Activated CD4-positive, alpha-beta T cell treated with anti-CD3 and anti-CD28 coated beads, Interleukin-2, amount 50 U/mL, for 16 hours (primary cell): ENCODE measurements at regions not wholly inside any gene's neighbourhood (a gene's known extent, or its start where the extent isn't known, plus 50 kb on each side); places are given as distances from the start of the nearest gene placed in this dataset.
"Not testable (repeated sequence)": the region's sequence is repeated elsewhere in the genome, so short reads cannot be mapped to it uniquely, and the experiment has no call there.

ENCODE experiments used
- DNase-seq: peaks from one replicate; pipeline ENCODE4 v3.0.0-alpha.2; 2020

- DNase-seq = no peak
Observed at GRCh38 chr12:129959889-129960288, 56.1 kb upstream of the TMEM132D start.

DNA sequence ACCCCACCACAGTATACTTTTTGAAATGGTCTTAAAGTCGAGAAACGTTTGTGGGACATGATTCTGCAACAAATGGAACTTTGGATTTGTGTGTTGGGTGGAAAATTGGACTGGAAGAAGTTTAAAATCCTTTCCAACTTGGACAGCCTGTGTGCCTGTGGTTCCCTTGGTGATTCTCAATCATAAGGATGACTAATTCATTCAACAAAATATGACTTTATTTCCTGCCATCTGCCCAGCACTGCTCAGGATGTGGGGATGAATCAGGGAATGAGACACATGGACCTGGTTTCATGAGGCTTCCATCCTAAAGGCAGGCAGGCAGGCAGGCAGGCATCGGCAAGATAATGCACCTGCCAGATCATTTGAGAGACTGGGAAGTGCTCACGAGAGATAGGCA, 57.3 kb upstream of the TMEM132D start:
- DNase-seq = no peak

GRCh38 chr12:129961856-129962255, 58.0 kb upstream of the TMEM132D start:
- DNase-seq = no peak

GRCh38 chr12:129964300-129964699, 60.5 kb upstream of the TMEM132D start:
- DNase-seq = no peak

DNA sequence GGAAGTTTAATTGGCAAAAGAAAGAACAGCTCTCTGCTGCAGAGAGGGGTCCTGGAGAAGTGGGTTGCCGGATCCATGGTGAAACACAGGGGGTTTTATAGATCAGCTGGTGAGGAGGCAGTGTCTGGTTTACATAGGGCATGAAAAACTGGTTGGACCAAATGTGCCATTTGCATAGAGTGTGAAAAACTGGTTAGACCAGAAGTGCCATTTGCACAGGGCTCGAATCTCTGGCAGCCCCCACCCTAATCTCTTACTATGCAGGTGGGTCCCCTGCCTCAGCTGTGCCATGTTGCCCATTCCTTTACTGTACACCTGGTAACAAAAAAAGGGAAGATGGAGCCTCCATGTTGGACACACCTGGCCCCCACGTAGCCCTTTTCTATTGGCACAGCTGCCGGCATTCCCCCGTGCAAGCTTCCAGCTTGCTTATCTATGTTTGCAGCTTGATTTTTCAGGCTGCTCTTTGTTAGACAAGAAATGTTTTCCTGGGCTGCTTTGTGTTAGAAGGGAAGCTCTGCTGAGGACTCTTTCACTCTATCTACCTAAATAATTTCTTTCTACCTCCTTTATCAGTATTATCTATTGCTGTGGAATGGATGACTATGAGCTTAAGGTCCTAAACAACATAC, 61.1 kb upstream of the TMEM132D start:
- no peak for DNase-seq

DNA sequence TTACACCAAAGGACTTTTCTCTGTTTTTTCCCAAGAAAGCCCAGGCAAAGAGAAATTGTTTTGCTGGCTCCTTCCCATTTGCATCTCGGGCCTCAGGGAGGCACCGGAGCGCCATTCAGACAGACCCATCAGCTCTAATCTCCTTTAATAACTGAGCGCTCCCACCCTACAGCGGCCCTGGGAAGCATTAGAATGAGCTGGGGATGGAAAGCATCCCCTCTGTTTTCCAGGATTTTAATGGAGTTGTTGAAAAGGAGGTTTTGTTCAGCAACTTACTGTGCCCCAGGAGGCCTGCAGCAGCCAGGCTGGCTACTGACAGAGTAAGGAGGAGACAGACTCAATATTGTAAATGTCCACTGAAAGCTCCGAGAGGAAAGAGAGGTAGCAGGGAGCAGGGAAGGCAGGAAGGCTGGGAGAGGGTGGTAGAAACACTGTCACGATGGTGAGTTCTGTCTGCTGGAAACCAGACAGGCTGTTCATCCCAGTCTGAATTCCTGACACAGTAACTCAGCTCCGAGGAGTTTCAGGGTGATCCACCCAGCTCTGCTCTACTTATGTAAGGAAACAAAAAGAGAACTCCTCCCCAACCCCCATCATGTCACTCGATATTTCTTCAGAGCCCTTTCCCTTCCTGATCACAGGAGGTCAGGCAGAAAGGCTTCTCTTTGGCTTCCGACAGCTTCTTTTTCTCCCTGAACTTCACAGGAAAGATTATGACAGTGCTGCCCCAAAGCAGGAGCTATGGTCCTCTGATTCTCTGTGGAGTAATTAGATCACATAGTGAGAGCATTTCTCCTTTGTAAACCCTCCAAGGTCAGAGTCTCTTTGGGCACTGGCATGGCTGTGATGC, 62.5 kb upstream of the TMEM132D start:
- no peak for DNase-seq

- no peak for DNase-seq
Observed at GRCh38 chr12:129971721-129972120, 67.9 kb upstream of the TMEM132D start.

DNA sequence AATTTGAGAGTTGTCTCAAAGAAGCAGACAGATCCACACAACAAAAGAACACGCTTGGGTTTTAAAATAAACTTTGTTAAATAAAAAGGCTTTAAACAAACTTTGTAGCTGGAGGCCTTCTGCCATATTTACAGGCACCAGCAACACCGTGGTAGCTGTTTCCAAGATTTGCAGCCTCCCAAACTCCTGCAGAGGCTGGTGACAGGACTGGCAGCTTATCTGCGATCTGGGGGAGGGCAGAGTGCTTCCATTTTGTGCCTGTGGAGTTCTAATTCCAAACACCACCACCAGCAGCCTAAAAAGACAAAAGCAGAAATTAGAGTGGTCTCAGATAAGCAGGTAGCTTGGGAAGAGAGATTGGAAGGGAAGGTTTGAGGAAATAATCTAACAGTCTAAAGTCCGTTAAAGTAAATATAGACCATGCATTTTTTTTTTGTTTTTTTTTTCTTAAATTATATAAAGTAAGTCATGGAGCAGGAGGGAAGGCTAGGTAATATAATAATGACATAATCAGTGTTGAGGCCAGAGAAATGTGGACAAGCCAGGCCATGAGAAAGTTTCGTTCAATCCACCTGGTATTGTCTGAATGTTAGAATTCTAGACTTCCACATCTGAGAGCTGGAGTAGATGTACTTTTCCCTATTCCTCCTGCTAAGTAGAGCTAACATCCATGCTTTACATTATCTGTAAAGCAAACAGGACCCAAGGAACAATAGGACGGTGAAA, 69.6 kb upstream of the TMEM132D start:
- DNase-seq = no peak

DNA sequence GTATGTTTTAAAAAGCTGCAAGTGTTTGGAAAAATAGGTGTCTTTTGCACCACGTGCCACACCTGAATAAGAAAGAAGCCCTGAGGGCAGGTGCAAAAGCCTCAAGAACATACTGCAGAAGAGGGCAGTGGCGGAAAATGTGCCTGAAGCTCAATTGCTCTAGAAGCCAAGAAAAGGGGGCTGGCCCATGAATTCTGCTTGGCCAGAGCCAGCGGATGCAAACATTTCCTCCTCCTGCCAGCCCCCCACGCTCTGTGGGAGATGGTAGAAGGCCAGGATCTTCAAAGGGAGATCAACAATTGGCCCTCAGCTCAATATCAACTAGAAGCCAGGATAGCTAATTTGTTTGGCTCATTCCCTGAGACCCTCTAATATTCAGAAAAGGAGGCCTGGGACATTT, 80.3 kb upstream of the TMEM132D start:
- DNase-seq = no peak

DNA sequence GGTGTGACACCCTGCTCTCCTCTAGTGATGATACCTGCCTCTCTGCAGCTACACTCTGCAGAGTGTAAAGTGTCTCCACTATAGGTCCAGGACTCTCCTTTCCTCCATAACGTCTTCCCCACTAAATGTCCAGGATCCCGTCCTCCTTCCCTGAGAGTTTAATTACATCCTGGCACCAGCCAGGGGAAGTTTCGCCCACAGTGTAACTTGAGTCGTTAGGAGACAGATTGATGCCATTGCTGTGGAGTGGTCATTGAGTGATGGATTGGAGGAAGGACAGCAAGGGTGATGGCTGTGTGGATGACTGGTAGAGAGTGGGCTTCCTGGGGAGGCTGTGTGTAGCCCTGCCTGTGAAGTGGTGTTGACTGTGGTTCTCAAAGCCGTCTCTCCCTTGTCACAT, 84.0 kb upstream of the TMEM132D start:
- no peak for DNase-seq

DNA sequence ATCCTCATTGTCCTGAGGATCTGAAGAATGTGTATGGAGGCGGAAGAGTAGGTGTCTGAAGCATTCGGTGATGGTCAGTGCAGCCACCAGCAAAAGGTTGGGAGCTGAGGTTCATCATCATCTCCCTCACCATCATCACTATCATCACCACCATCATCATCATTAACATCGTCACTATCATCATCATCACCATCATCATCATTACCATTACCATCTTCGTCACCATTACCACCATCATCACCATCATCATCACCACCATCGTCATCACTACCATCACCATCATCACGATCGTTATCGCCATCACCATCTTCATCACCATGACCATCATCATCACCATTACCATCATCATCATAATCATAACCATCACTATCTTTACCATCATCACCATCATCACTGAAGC, 90.8 kb upstream of the TMEM132D start:
- no peak for DNase-seq

GRCh38 chr12:129997239-129997638, 93.4 kb upstream of the TMEM132D start:
- DNase-seq = no peak

GRCh38 chr12:130004310-130004877, 100.6 kb upstream of the TMEM132D start:
- DNase-seq = not testable (repeated sequence)

GRCh38 chr12:130007771-130008170, 103.9 kb upstream of the TMEM132D start:
- DNase-seq = no peak

GRCh38 chr12:130008241-130008640, 104.4 kb upstream of the TMEM132D start:
- DNase-seq = no peak

GRCh38 chr12:130009961-130010360, 106.1 kb upstream of the TMEM132D start:
- no peak for DNase-seq

- no peak for DNase-seq
Observed at GRCh38 chr12:130011611-130012385, 108.0 kb upstream of the TMEM132D start.

- peak; percentile 57 for DNase-seq
Observed at GRCh38 chr12:130013771-130014484, 110.1 kb upstream of the TMEM132D start.

GRCh38 chr12:130014485-130014807, 110.6 kb upstream of the TMEM132D start:
- DNase-seq = no peak

GRCh38 chr12:130016194-130016593, 112.4 kb upstream of the TMEM132D start:
- no peak for DNase-seq

- DNase-seq = no peak
Observed at GRCh38 chr12:130016986-130017385, 113.2 kb upstream of the TMEM132D start.
